ENCODE measurements at regions not wholly inside any gene's neighbourhood (a gene's known extent, or its start where the extent isn't known, plus 50 kb on each side); places are given as distances from the start of the nearest gene placed in this dataset.

- ChIA-PET POLR2A (interaction anchor here (0.7 kb wide), 1 partner anchor 584 kb away, joined by 3 read pairs; no protein-coding TSS in a partner anchor), CTCF (ENCODE audit: unreplicated experiment) (no interaction called here)
- H3K36me3 ChIP-seq (ENCODE audit: insufficient read depth, low read length): no peaks in the 10 kb centered on the region
- no peaks in the 10 kb centered on the region for H3K9me2 ChIP-seq (ENCODE audit: insufficient read depth, low read length)
- no peak overlapping the region for H2AFZ ChIP-seq (ENCODE audit: low read length)
- DNase-seq (ENCODE audit: low spot score): no peak
- H3K4me2 ChIP-seq (ENCODE audit: low read length): no peak overlapping the region
- H4K20me1 ChIP-seq (ENCODE audit: insufficient read depth, low read length): no peaks in the 10 kb centered on the region
- no peaks in the 10 kb centered on the region for H3K79me2 ChIP-seq (ENCODE audit: insufficient read depth, low read depth, low read length)
- intact Hi-C loops (cut with micrococcal nuclease; ENCODE audit: unreplicated experiment): no loop called here
- BruUV-seq (replicated peaks): no TSS peak
- no peaks in the 10 kb centered on the region for H3K9me3 ChIP-seq (ENCODE audit: low read length)
- no peak overlapping the region for H3K27ac ChIP-seq (ENCODE audit: low read depth, low read length, poor library complexity, severe bottlenecking)
- TF ChIP-seq EZH2phosphoT487 (IDR thresholded peaks at IDR 0.05; ENCODE audit: borderline replicate concordance, low read depth, low read length): no peak
- TF ChIP-seq, protein P1, sequence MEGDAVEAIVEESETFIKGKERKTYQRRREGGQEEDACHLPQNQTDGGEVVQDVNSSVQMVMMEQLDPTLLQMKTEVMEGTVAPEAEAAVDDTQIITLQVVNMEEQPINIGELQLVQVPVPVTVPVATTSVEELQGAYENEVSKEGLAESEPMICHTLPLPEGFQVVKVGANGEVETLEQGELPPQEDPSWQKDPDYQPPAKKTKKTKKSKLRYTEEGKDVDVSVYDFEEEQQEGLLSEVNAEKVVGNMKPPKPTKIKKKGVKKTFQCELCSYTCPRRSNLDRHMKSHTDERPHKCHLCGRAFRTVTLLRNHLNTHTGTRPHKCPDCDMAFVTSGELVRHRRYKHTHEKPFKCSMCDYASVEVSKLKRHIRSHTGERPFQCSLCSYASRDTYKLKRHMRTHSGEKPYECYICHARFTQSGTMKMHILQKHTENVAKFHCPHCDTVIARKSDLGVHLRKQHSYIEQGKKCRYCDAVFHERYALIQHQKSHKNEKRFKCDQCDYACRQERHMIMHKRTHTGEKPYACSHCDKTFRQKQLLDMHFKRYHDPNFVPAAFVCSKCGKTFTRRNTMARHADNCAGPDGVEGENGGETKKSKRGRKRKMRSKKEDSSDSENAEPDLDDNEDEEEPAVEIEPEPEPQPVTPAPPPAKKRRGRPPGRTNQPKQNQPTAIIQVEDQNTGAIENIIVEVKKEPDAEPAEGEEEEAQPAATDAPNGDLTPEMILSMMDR (conservative IDR thresholded peaks at IDR 0.05; ENCODE audit: low read length): no peak
- no peak overlapping the region for H3K4me3 ChIP-seq (ENCODE audit: low read depth, low read length, poor library complexity, severe bottlenecking)
- H3K4me1 ChIP-seq (ENCODE audit: insufficient read depth, low read length, poor library complexity, severe bottlenecking): no peaks in the 10 kb centered on the region
These were observed 791.6 kb upstream of the RGS18 start for GRCh38 chr1:191366686-191367085.

- Histone ChIP-seq H3K79me2 (ENCODE audit: insufficient read depth, low read depth, low read length) (no peaks in the 10 kb centered on the region), H2AFZ (ENCODE audit: low read length) (no peak overlapping the region), H3K27ac (ENCODE audit: low read depth, low read length, poor library complexity, severe bottlenecking) (no peak overlapping the region), H3K4me3 (ENCODE audit: low read depth, low read length, poor library complexity, severe bottlenecking) (no peak overlapping the region), H3K36me3 (ENCODE audit: insufficient read depth, low read length) (no peaks in the 10 kb centered on the region), H3K9me3 (ENCODE audit: low read length) (no peaks in the 10 kb centered on the region), H3K9me2 (ENCODE audit: insufficient read depth, low read length) (no peaks in the 10 kb centered on the region), H3K4me2 (ENCODE audit: low read length) (no peak overlapping the region), H4K20me1 (ENCODE audit: insufficient read depth, low read length) (no peaks in the 10 kb centered on the region), H3K4me1 (ENCODE audit: insufficient read depth, low read length, poor library complexity, severe bottlenecking) (no peaks in the 10 kb centered on the region)
- ChIA-PET CTCF (ENCODE audit: unreplicated experiment) (no interaction called here), POLR2A (no interaction called here)
- DNase-seq (ENCODE audit: low spot score): no peak
- intact Hi-C loops (cut with micrococcal nuclease; ENCODE audit: unreplicated experiment): no loop called here
- BruUV-seq (replicated peaks): no TSS peak
- TF ChIP-seq EZH2phosphoT487 (IDR thresholded peaks at IDR 0.05; ENCODE audit: borderline replicate concordance, low read depth, low read length): no peak
- TF ChIP-seq, protein P1 (conservative IDR thresholded peaks at IDR 0.05; ENCODE audit: low read length): no peak
These were observed 789.2 kb upstream of the RGS18 start for GRCh38 chr1:191368891-191369654.

DNA sequence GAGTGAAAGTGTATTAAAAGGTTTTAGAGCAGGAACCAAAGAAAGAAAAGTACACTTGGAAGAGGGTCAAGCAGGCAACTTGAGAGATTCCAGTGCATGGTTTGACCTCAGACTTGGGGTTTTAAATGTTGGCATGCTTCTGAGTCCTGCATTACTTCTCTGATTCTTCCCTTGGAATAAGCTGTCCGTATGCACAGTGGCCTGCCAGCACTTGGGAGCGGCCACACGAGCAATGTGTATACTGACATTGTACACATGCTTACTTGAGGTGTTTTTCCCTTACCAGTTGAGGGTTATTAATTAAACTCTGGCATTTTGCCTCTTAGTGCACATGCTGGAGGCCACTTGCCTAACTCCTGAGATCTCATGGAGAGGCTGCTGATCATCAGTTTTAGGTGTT is 786.6 kb upstream of the RGS18 start:
- Histone ChIP-seq H3K9me2 (ENCODE audit: insufficient read depth, low read length) (no peaks in the 10 kb centered on the region), H2AFZ (ENCODE audit: low read length) (no peak overlapping the region), H4K20me1 (ENCODE audit: insufficient read depth, low read length) (no peaks in the 10 kb centered on the region), H3K4me3 (ENCODE audit: low read depth, low read length, poor library complexity, severe bottlenecking) (no peak overlapping the region), H3K4me2 (ENCODE audit: low read length) (no peak overlapping the region), H3K27ac (ENCODE audit: low read depth, low read length, poor library complexity, severe bottlenecking) (no peak overlapping the region), H3K79me2 (ENCODE audit: insufficient read depth, low read depth, low read length) (no peaks in the 10 kb centered on the region), H3K36me3 (ENCODE audit: insufficient read depth, low read length) (no peaks in the 10 kb centered on the region), H3K4me1 (ENCODE audit: insufficient read depth, low read length, poor library complexity, severe bottlenecking) (no peaks in the 10 kb centered on the region), H3K9me3 (ENCODE audit: low read length) (no peaks in the 10 kb centered on the region)
- no TSS peak for BruUV-seq (replicated peaks)
- no peak for DNase-seq (ENCODE audit: low spot score)
- intact Hi-C loops (cut with micrococcal nuclease; ENCODE audit: unreplicated experiment): no loop called here
- ChIA-PET POLR2A (interaction anchor here (0.6 to 0.7 kb wide), 2 partner anchors 15 to 343 kb away, joined by 3 read pairs; no protein-coding TSS in a partner anchor), CTCF (ENCODE audit: unreplicated experiment) (no interaction called here)
- no peak for TF ChIP-seq EZH2phosphoT487 (IDR thresholded peaks at IDR 0.05; ENCODE audit: borderline replicate concordance, low read depth, low read length)
- TF ChIP-seq, protein P1 (conservative IDR thresholded peaks at IDR 0.05; ENCODE audit: low read length): no peak

Data from OCI-LY7 (cell line).